SK-N-SH (cell line): ENCODE measurements at regions not wholly inside any gene's neighbourhood (a gene's known extent, or its start where the extent isn't known, plus 50 kb on each side); places are given as distances from the start of the nearest gene placed in this dataset.

ENCODE experiments used
- CTCF ChIP-seq: fragments of 200-600 bp; sonication (generic); IDR thresholded peaks from 2 replicates; pipeline ENCODE4 v1.6.1; 2017; ENCODE audit warnings: antibody characterized with exemption, mild to moderate bottlenecking, moderate library complexity
- ELF1 ChIP-seq: IDR thresholded peaks from 2 replicates; pipeline ENCODE4 v1.4.0; 2012
- EZH2phosphoT487 ChIP-seq: fragments of 200-600 bp; sonication (generic); IDR thresholded peaks from 2 replicates; pipeline ENCODE4 v1.6.1; 2017; ENCODE audit warnings: low read depth, mixed run types, mild to moderate bottlenecking, antibody characterized with exemption, moderate library complexity, borderline replicate concordance
- FOXM1 ChIP-seq: IDR thresholded peaks from 2 replicates; pipeline ENCODE4 v1.4.0; 2012; ENCODE audit warnings: low read depth, mild to moderate bottlenecking
- POLR2AphosphoS5 ChIP-seq: IDR thresholded peaks from 2 replicates; pipeline ENCODE4 v1.6.1; 2012; ENCODE audit warnings: low read depth, low read length

- no peak for TF ChIP-seq CTCF
- TF ChIP-seq FOXM1: no peak
- TF ChIP-seq EZH2phosphoT487: no peak
- no peak for TF ChIP-seq POLR2AphosphoS5
- no peak for TF ChIP-seq ELF1
Observed at GRCh38 chr1:194369060-194369459, 1182.6 kb upstream of the B3GALT2 start.
